Chondrocyte (in vitro differentiated cells): ENCODE measurements at regions not wholly inside any gene's neighbourhood (a gene's known extent, or its start where the extent isn't known, plus 50 kb on each side); places are given as distances from the start of the nearest gene placed in this dataset.

Source experiments
- DNase-seq: peaks from one replicate; pipeline ENCODE4 v3.0.0; 2021; ENCODE audit warnings: mixed read lengths, low spot score
- H3K27ac Mint-ChIP-seq: one replicate; pipeline ENCODE4 v1.8.0; 2021; ENCODE audit warnings: mild to moderate bottlenecking, moderate library complexity, mixed read lengths; ENCODE audit not compliant: unreplicated experiment
- H3K27me3 Mint-ChIP-seq: 2 replicates; pipeline ENCODE4 v1.8.0; 2021; ENCODE audit warnings: low read depth, mixed read lengths
- H3K36me3 Mint-ChIP-seq: 2 replicates; pipeline ENCODE4 v1.8.0; 2021; ENCODE audit warnings: low read depth, mixed read lengths
- H3K4me1 Mint-ChIP-seq: 2 replicates; pipeline ENCODE4 v1.8.0; 2021; ENCODE audit warnings: low read depth, mild to moderate bottlenecking, mixed read lengths
- H3K4me3 Mint-ChIP-seq: one replicate; pipeline ENCODE4 v1.8.0; 2021; ENCODE audit warnings: mild to moderate bottlenecking, moderate library complexity, mixed read lengths; ENCODE audit not compliant: unreplicated experiment
- H3K9me3 Mint-ChIP-seq: 2 replicates; pipeline ENCODE4 v1.8.0; 2021; ENCODE audit warnings: low read depth, mixed read lengths
- CTCF ChIP-seq: fragments of 200-600 bp; sonication (generic); IDR thresholded peaks from 2 replicates; pipeline ENCODE4 v1.5.0; 2021; ENCODE audit warnings: antibody characterized with exemption, mild to moderate bottlenecking, moderate library complexity

DNA sequence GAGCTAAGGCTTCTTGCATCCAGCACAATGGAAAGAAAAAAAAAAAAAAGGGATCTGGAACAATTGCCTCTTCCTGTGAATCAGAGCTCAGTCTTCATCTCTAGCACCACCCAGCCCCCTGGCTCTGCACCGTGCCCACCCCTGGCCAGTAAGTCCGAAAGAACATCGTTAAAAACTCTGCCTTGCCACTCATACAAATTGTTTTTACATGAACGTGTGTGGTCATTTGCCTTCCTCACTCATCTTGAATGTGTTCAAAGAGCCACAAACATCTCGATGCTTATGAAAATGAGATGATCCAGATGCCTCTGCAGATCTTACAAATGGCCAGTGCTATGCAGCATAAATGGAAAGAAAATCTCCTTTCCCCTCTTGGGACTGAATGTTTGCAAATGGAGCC is 400.0 kb upstream of the PPP2R3A start:
- no peak for DNase-seq
- peaks cover 5% of the 10 kb centered on the region for H3K27me3 Mint-ChIP-seq
- no peak overlapping the region for H3K4me3 Mint-ChIP-seq
- no peaks in the 10 kb centered on the region for H3K4me1 Mint-ChIP-seq
- H3K36me3 Mint-ChIP-seq = no peaks in the 10 kb centered on the region
- H3K27ac Mint-ChIP-seq = no peak overlapping the region
- H3K9me3 Mint-ChIP-seq = no peaks in the 10 kb centered on the region
- no peak for TF ChIP-seq CTCF

GRCh38 chr3:135567223-135567622 is 398.3 kb upstream of the PPP2R3A start:
- no peak for TF ChIP-seq CTCF
- Mint-ChIP-seq H3K27me3 (peaks cover 5% of the 10 kb centered on the region), H3K4me3 (no peak overlapping the region), H3K36me3 (no peaks in the 10 kb centered on the region), H3K27ac (no peak overlapping the region), H3K9me3 (no peaks in the 10 kb centered on the region), H3K4me1 (no peaks in the 10 kb centered on the region)
- no peak for DNase-seq

DNA sequence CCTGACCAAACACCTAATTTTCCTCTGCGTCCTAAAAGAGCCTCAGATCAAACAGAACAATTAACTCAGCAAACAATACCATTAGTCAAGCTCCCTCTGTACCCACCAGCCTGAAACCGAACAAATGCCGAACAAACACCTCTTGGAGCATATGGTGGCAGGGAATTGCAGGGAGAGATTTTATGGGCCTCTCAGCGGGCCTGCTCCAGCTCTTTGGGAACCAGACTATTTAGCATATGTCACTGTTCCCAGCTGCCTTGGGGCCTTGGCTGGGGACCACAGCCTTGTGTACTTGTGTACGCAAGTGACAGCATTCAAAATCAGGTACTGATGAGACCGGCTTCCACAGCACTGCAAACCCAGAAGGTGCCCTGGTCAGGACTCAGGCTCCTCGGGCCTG is 388.8 kb upstream of the PPP2R3A start:
- Mint-ChIP-seq H3K36me3 (no peaks in the 10 kb centered on the region), H3K4me3 (no peak overlapping the region), H3K9me3 (peaks cover 3% of the 10 kb centered on the region), H3K27me3 (peaks cover 10% of the 10 kb centered on the region), H3K27ac (no peak overlapping the region), H3K4me1 (no peaks in the 10 kb centered on the region)
- no peak for DNase-seq
- no peak for TF ChIP-seq CTCF

DNA sequence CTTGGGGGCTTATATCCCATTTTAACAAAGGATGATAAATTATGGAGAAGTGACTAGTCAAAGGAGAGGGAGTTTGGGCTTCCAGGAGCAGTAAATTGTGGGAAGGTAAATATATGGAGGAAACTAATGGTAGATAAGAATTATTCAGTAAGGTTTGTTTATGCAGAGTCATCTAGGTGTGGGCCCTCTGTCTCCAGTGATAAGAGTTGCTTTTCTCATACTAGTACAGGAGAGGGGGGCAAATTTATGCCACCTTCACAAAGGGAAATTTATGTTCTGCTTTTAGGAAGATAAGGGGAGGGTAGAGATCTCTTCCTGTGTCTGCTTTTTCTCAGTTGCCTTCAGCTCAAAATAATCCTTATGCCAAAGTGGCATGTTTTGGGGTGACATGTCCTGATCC is 383.7 kb upstream of the PPP2R3A start:
- TF ChIP-seq CTCF = no peak
- Mint-ChIP-seq H3K4me1 (no peaks in the 10 kb centered on the region), H3K27ac (no peak overlapping the region), H3K4me3 (no peak overlapping the region), H3K36me3 (no peaks in the 10 kb centered on the region), H3K27me3 (peaks cover 3% of the 10 kb centered on the region), H3K9me3 (peaks cover 4% of the 10 kb centered on the region)
- DNase-seq = no peak

DNA sequence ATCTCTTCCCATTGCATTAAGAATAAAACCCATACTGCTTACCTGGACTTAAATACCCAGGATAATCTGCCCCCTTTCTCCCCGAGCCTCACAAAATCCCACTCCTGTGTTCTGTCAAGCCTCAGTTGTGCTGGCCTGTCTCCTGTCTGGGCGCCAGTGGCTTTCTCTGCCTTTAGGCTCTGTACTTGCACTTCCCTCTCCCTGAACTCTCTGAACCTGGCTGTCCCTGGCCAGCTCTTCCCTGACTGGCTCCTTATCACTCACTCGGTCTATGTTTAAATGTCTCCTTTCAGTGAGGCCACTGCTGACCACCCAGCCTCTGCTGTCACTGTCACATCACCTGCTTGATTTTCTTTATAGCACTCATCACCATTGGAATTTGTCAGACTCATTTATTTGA is 382.7 kb upstream of the PPP2R3A start:
- no peak for TF ChIP-seq CTCF
- Mint-ChIP-seq H3K9me3 (peaks cover 4% of the 10 kb centered on the region), H3K27ac (no peak overlapping the region)

More for the DNA sequence above, 382.7 kb upstream of the PPP2R3A start:
- no peak overlapping the region for H3K4me3 Mint-ChIP-seq
- H3K4me1 Mint-ChIP-seq = no peaks in the 10 kb centered on the region
- no peak for DNase-seq
- peaks cover 3% of the 10 kb centered on the region for H3K27me3 Mint-ChIP-seq
- no peaks in the 10 kb centered on the region for H3K36me3 Mint-ChIP-seq
